GM12878 (cell line): ENCODE measurements at regions not wholly inside any gene's neighbourhood (a gene's known extent, or its start where the extent isn't known, plus 50 kb on each side); places are given as distances from the start of the nearest gene placed in this dataset.

ENCODE experiments used
- ATAC-seq: fragments of 200-7000 bp; cut with Tn5 transposase; 3 replicates; pipeline ENCODE4 v1.9.1; 2020; ENCODE audit warnings: mild to moderate bottlenecking, moderate library complexity
- BruUV-seq: library from RNA; stranded (reverse); fragments of 400-500 nt; replicated peaks from 2 replicates; lab custom pipeline; 2021; lab: Mats Ljungman, UMichigan
- CTCF ChIA-PET: fragments of 300-600 bp; sonication (Branson Sonifier 250); formaldehyde crosslinking; extraction: SDS; loops from one replicate; lab custom pipeline; 2021; ENCODE audit warnings: inconsistent platforms; lab: Yijun Ruan, JAX
- POLR2A ChIA-PET: fragments of 350-600 bp; formaldehyde crosslinking; extraction: SDS; loops from one replicate; lab custom pipeline; 2021; ENCODE audit warnings: inconsistent platforms; lab: Charles Lee
- RAD21 ChIA-PET: fragments of 300-600 bp; sonication (Branson Sonifier 250); formaldehyde crosslinking; loops from one replicate; lab custom pipeline; 2023; ENCODE audit warnings: antibody characterized with exemption; ENCODE audit not compliant: unreplicated experiment; lab: Charles Lee
- SMC1A ChIA-PET: fragments of 300-600 bp; sonication (Branson Sonifier 250); formaldehyde crosslinking; loops from one replicate; lab custom pipeline; 2023; ENCODE audit not compliant: unreplicated experiment, uncharacterized antibody; lab: Charles Lee
- DNase-seq: peaks from one replicate; pipeline ENCODE4 v3.0.0-alpha.2; 2011; ENCODE audit warnings: low read depth, low spot score
- FAIRE-seq: peaks from 3 replicates; lab custom pipeline; 2011; peaks lifted over from hg19 to GRCh38; lab: Jason Lieb, UNC
- H2AFZ ChIP-seq: 2 replicates; pipeline ENCODE4 v1.6.0; 2011; ENCODE audit warnings: low read depth, low read length, control low read depth; ENCODE audit not compliant: control insufficient read depth
- H3K27ac ChIP-seq: 2 replicates; pipeline ENCODE4 v1.5.1; 2011; ENCODE audit warnings: control low read depth; ENCODE audit not compliant: control insufficient read depth, insufficient read depth
- H3K27me3 ChIP-seq, 2 experiments: replicated peaks in 1 of 2; 2 replicates each; pipeline versions ENCODE4 v1.6.0 to v1.6.1; 2011; ENCODE audit warnings: low read length in 1 of 2; ENCODE audit not compliant: control insufficient read depth in 2 of 2, insufficient read depth in 2 of 2
- H3K36me3 ChIP-seq, 2 experiments: 2 replicates each; pipeline ENCODE4 v1.5.1; 2011; ENCODE audit warnings: low read length in 1 of 2; ENCODE audit not compliant: control insufficient read depth in 2 of 2, insufficient read depth in 2 of 2
- H3K4me1 ChIP-seq: 2 replicates; pipeline ENCODE4 v1.6.1; 2011; ENCODE audit warnings: mild to moderate bottlenecking, low read length, moderate library complexity, mixed read lengths; ENCODE audit not compliant: control insufficient read depth, insufficient read depth
- H3K4me2 ChIP-seq: 2 replicates; pipeline ENCODE4 v1.6.0; 2011; ENCODE audit warnings: control low read depth; ENCODE audit not compliant: control insufficient read depth, insufficient read depth
- H3K4me3 ChIP-seq: fragments of 200-600 bp; sonication (generic); 2 replicates; pipeline ENCODE4 v1.5.1; 2016
- H3K79me2 ChIP-seq: 2 replicates; pipeline ENCODE4 v1.6.0; 2011; ENCODE audit warnings: low read length; ENCODE audit not compliant: control insufficient read depth, insufficient read depth
- H3K9ac ChIP-seq: 2 replicates; pipeline ENCODE4 v1.8.0; 2011; ENCODE audit warnings: low read length, control low read depth, mixed read lengths; ENCODE audit not compliant: control insufficient read depth, insufficient read depth
- H3K9me3 ChIP-seq: replicated peaks from 3 replicates; pipeline ENCODE4 v1.5.1; 2011; ENCODE audit warnings: mild to moderate bottlenecking, low read length; ENCODE audit not compliant: control insufficient read depth, insufficient read depth
- H4K20me1 ChIP-seq: 2 replicates; pipeline ENCODE4 v1.6.0; 2011; ENCODE audit not compliant: control insufficient read depth, insufficient read depth
- CREB1 ChIP-seq: IDR thresholded peaks from 2 replicates; pipeline ENCODE4 v1.6.1; 2012; ENCODE audit warnings: low read depth, mild to moderate bottlenecking, inconsistent platforms
- IKZF2 ChIP-seq, 2 experiments: fragments of 450-650 bp; IDR thresholded peaks; 2 replicates each; pipeline ENCODE4 v1.6.1; 2017; ENCODE audit warnings: mild to moderate bottlenecking in 2 of 2, moderate library complexity in 2 of 2
- IRF4 ChIP-seq: IDR thresholded peaks from 2 replicates; pipeline ENCODE4 v1.6.1; 2011; ENCODE audit warnings: low read depth, low read length
- MEF2A ChIP-seq: IDR thresholded peaks from 2 replicates; pipeline ENCODE4 v1.6.1; 2011; ENCODE audit warnings: low read depth, mild to moderate bottlenecking, low read length, moderate library complexity; ENCODE audit not compliant: insufficient read depth
- MTA3 ChIP-seq: IDR thresholded peaks from 2 replicates; pipeline ENCODE4 v1.6.1; 2012; ENCODE audit warnings: low read length, inconsistent platforms, borderline replicate concordance
- NFXL1 ChIP-seq: fragments of 450-650 bp; IDR thresholded peaks from 2 replicates; pipeline ENCODE4 v1.6.1; 2017; ENCODE audit warnings: antibody characterized with exemption, mild to moderate bottlenecking, borderline replicate concordance
- NKRF ChIP-seq: fragments of 450-650 bp; conservative IDR thresholded peaks from 2 replicates; pipeline ENCODE4 v1.6.1; 2017; ENCODE audit warnings: mild to moderate bottlenecking, moderate library complexity
- NR2C1 ChIP-seq: fragments of 450-650 bp; IDR thresholded peaks from 2 replicates; pipeline ENCODE4 v1.6.1; 2017; ENCODE audit warnings: antibody characterized with exemption, mild to moderate bottlenecking, moderate library complexity
- NRF1 ChIP-seq: conservative IDR thresholded peaks from 2 replicates; pipeline ENCODE4 v1.6.1; 2011; ENCODE audit warnings: mild to moderate bottlenecking, low read depth, low read length, improper control_type of control experiment
- POLR2A ChIP-seq: IDR thresholded peaks from 2 replicates; pipeline ENCODE4 v1.6.1; 2011; ENCODE audit warnings: low read depth, mild to moderate bottlenecking, low read length
- RUNX3 ChIP-seq: IDR thresholded peaks from 2 replicates; pipeline ENCODE4 v1.6.1; 2012; ENCODE audit warnings: low read length, inconsistent platforms
- SIN3A ChIP-seq: IDR thresholded peaks from 2 replicates; pipeline ENCODE4 v1.6.1; 2012; ENCODE audit warnings: low read depth, low read length, improper control_type of control experiment
- SP1 ChIP-seq: IDR thresholded peaks from one replicate; pipeline ENCODE4 v1.6.1; 2011; ENCODE audit warnings: low read depth, low read length
- SRF ChIP-seq, 2 experiments: IDR thresholded peaks; 2 replicates each; pipeline ENCODE4 v1.6.1; 2011; ENCODE audit warnings: low read depth in 2 of 2, low read length in 2 of 2, mild to moderate bottlenecking in 1 of 2, moderate library complexity in 1 of 2
- STAT3 ChIP-seq: IDR thresholded peaks from 2 replicates; pipeline ENCODE4 v1.6.1; 2011; ENCODE audit warnings: low read depth, low read length, improper control_type of control experiment
- TARDBP ChIP-seq: IDR thresholded peaks from 2 replicates; pipeline ENCODE4 v1.6.1; 2016; ENCODE audit warnings: borderline replicate concordance
- ZNF687 ChIP-seq: fragments of 450-650 bp; IDR thresholded peaks from 2 replicates; pipeline ENCODE4 v1.6.1; 2017; ENCODE audit warnings: mild to moderate bottlenecking, moderate library complexity
- WGBS: methylation state at CpG from one replicate; pipeline ENCODE4 v1.1.6; 2016; ENCODE audit warnings: low lambda C conversion rate; ENCODE audit not compliant: insufficient replicate concordance, insufficient coverage; ENCODE audit errors: missing lambda C conversion rate; 5-methylcytosine and 5-hydroxymethylcytosine counted together
- in situ Hi-C: fragments of 300-500 bp; cut with MboI; formaldehyde crosslinking; loops from 9 replicates; pipeline ENCODE4 v1.14.3; 2018; ENCODE audit warnings: mixed read lengths
- intact Hi-C: fragments of 100-400 bp; cut with micrococcal nuclease; formaldehyde crosslinking; loops from one replicate; pipeline ENCODE4 v1.14.2; 2022; ENCODE audit not compliant: unreplicated experiment
- TF ChIP-seq, protein P1 (sequence below): fragments of 450-650 bp; IDR thresholded peaks from 2 replicates; pipeline ENCODE4 v1.6.1; 2017; ENCODE audit warnings: mild to moderate bottlenecking

DNA sequence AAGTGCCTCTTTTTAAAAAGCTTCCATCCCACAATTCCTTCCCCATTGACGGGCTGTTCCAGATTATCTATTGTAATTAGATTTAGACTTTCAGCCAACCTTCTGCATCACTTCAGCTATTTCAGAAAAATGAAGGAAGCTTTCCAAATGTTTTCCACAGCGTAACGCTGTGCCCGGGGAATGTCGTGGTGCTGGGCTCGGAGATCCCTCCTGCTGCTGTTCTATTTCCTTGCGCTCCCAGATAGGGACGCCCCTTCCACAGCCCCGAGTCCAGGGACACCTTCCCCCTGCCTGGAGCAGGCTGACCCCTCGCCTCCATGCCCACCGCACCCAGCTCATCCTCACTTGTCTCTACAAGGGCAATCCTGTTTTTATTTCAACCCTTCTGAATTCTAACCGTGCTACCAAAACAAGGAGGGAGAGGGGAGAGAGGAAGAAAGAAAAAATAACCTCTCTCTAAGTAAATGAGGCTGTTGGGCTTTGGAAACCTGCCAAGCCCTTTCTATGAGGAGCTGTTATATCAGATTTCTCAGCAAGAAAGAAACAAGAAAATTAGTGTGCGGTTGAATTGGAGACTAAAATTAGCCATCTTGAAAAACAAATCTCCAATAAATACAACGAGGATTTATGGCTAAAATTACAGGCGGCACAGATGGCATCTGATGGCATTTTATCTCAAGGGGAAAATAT lies 366.9 kb downstream of the BRD1 start:
- SMC1A ChIA-PET = no interaction called here
- in situ Hi-C loops = no loop called here
- ATAC-seq = no peak

More for the DNA sequence above, 366.9 kb downstream of the BRD1 start:
- no peak overlapping the region for H3K9ac ChIP-seq
- H3K4me2 ChIP-seq = no peak overlapping the region
- H3K79me2 ChIP-seq = no peaks in the 10 kb centered on the region
- intact Hi-C loops = no loop called here
- H3K4me3 ChIP-seq = no peak overlapping the region
- H3K36me3 ChIP-seq = no peaks in the 10 kb centered on the region
- no peak for TF ChIP-seq NFXL1
- TF ChIP-seq SIN3A = no peak
- no peak for TF ChIP-seq IRF4
- no peak for TF ChIP-seq NR2C1
- TF ChIP-seq MTA3 = no peak
- no peak for TF ChIP-seq TARDBP
- TF ChIP-seq RUNX3 = no peak
- TF ChIP-seq MEF2A = no peak
- no peak for TF ChIP-seq POLR2A
- TF ChIP-seq SP1 = no peak
- TF ChIP-seq CREB1 = no peak
- TF ChIP-seq NRF1 = no peak
- no peak for TF ChIP-seq ZNF687
- TF ChIP-seq SRF (IDR thresholded peaks at IDR 0.05; ENCODE audit: low read depth in 2 of 2, low read length in 2 of 2) = no peak
- TF ChIP-seq STAT3 = no peak
- no peak for TF ChIP-seq NKRF
- no peak for TF ChIP-seq IKZF2 (IDR thresholded peaks at IDR 0.05)
- TF ChIP-seq, protein P1, sequence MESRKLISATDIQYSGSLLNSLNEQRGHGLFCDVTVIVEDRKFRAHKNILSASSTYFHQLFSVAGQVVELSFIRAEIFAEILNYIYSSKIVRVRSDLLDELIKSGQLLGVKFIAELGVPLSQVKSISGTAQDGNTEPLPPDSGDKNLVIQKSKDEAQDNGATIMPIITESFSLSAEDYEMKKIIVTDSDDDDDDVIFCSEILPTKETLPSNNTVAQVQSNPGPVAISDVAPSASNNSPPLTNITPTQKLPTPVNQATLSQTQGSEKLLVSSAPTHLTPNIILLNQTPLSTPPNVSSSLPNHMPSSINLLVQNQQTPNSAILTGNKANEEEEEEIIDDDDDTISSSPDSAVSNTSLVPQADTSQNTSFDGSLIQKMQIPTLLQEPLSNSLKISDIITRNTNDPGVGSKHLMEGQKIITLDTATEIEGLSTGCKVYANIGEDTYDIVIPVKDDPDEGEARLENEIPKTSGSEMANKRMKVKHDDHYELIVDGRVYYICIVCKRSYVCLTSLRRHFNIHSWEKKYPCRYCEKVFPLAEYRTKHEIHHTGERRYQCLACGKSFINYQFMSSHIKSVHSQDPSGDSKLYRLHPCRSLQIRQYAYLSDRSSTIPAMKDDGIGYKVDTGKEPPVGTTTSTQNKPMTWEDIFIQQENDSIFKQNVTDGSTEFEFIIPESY = no peak
- RAD21 ChIA-PET = no interaction called here
- no peaks in the 10 kb centered on the region for H3K9me3 ChIP-seq
- H3K27me3 ChIP-seq = no peaks in the 10 kb centered on the region
- no TSS peak for BruUV-seq
- CTCF ChIA-PET = no interaction called here
- no peak overlapping the region for H3K27ac ChIP-seq
- POLR2A ChIA-PET = no interaction called here
- H3K4me1 ChIP-seq = no peaks in the 10 kb centered on the region
- DNase-seq (no peak), FAIRE-seq (no peak)
- no peak overlapping the region for H2AFZ ChIP-seq
- whole genome bisulfite sequencing = 44% methylated on average over 15 of the region's 15 CpGs
- H4K20me1 ChIP-seq = no peaks in the 10 kb centered on the region
